ENCODE measurements at regions not wholly inside any gene's neighbourhood (a gene's known extent, or its start where the extent isn't known, plus 50 kb on each side); places are given as distances from the start of the nearest gene placed in this dataset.

- TF ChIP-seq POLR2A (IDR thresholded peaks at IDR 0.05), result no peak
- no peak for TF ChIP-seq CTCF (IDR thresholded peaks at IDR 0.05)
These were observed 68.7 kb downstream of the NEUROD6 start for GRCh38 chr7:31271641-31272405.

All from Peyer's patch (tissue), 4 donors.